ENCODE measurements at regions not wholly inside any gene's neighbourhood (a gene's known extent, or its start where the extent isn't known, plus 50 kb on each side); places are given as distances from the start of the nearest gene placed in this dataset.
"Not testable (repeated sequence)": the region's sequence is repeated elsewhere in the genome, so short reads cannot be mapped to it uniquely, and the experiment has no call there.

DNA sequence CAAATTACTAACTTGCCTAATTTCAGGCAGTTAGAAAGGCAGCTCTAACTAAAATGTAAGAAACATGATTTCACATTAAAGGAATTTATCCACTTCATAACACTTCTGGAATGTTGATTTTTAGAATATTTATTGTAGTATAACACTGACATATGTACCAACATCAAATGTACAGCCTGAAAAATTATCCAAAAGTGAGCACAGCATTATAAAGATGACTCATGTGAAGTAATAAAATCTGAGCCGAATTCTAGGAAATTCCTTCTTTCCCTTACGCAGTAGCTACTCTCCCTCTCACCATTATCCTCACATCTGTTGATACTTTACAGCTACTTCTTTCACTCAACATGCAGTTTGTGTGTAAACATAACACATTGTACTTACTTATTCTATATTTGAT is 610.6 kb downstream of the ZWINT start:
- POLR2A ChIA-PET, result no interaction called here
- CTCF ChIA-PET, result no interaction called here
- TF ChIP-seq BHLHE40 (IDR thresholded peaks at IDR 0.05; ENCODE audit: borderline replicate concordance) (no peak), FOXK2 (IDR thresholded peaks at IDR 0.05) (no peak), SP1 (IDR thresholded peaks at IDR 0.05) (no peak), L3MBTL2 (conservative IDR thresholded peaks at IDR 0.05) (no peak), HDGF (IDR thresholded peaks at IDR 0.05; ENCODE audit: borderline replicate concordance) (no peak)
- DNase-seq (ENCODE audit: extremely low spot score), result no peak

DNA sequence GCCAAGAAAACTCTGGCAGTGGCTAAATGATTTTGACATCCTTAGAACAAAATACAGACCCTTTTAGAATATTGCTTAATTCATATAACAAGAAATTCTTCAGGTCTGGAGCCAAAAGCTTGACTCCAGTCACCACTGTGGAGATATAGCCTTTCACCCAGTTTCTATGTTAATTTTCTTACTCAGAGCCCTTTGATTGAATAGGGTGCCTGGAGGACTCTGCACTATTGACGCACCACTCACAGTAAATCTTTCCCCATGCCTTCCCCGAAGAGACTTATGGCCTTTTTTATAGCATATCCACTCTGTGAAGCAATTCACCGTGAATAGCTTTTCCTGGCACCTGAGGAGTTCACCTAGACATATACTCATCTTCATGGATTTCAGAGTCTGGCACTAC is 613.8 kb downstream of the ZWINT start:
- POLR2A ChIA-PET, result no interaction called here
- CTCF ChIA-PET, result no interaction called here
- DNase-seq (ENCODE audit: extremely low spot score), result no peak

GRCh38 chr10:55746002-55746401 is 615.1 kb downstream of the ZWINT start:
- CTCF ChIA-PET, result no interaction called here
- no peak for DNase-seq (ENCODE audit: extremely low spot score)
- POLR2A ChIA-PET, result no interaction called here
- TF ChIP-seq ARNT (IDR thresholded peaks at IDR 0.05) (no peak), ELF4 (IDR thresholded peaks at IDR 0.05) (no peak), HDGF (IDR thresholded peaks at IDR 0.05; ENCODE audit: borderline replicate concordance) (no peak), L3MBTL2 (conservative IDR thresholded peaks at IDR 0.05) (no peak), LEF1 (IDR thresholded peaks at IDR 0.05; ENCODE audit: borderline replicate concordance) (no peak), CTBP1 (IDR thresholded peaks at IDR 0.05; ENCODE audit: borderline replicate concordance) (no peak), FOXA1 (IDR thresholded peaks at IDR 0.05) (no peak), TARDBP (IDR thresholded peaks at IDR 0.05) (no peak), FOXM1 (IDR thresholded peaks at IDR 0.05; ENCODE audit: borderline replicate concordance) (no peak), SUZ12 (IDR thresholded peaks at IDR 0.05) (no peak), SP1 (IDR thresholded peaks at IDR 0.05) (no peak), FOXK2 (IDR thresholded peaks at IDR 0.05) (no peak), BHLHE40 (IDR thresholded peaks at IDR 0.05; ENCODE audit: borderline replicate concordance) (no peak), NFRKB (IDR thresholded peaks at IDR 0.05) (no peak), ZNF384 (IDR thresholded peaks at IDR 0.05) (no peak), PKNOX1 (IDR thresholded peaks at IDR 0.05) (no peak)

More for the DNA sequence above, 613.8 kb downstream of the ZWINT start:
- 0 out of 2 replicates have a peak, but pooled peaks have one; percentile 25 for TF ChIP-seq PKNOX1 (IDR thresholded peaks at IDR 0.05)
- TF ChIP-seq ARNT (IDR thresholded peaks at IDR 0.05), result no peak

GRCh38 chr10:55742487-55742886 is 618.6 kb downstream of the ZWINT start:
- ChIA-PET CTCF (no interaction called here), POLR2A (no interaction called here)
- TF ChIP-seq SP1 (IDR thresholded peaks at IDR 0.05) (no peak), BHLHE40 (IDR thresholded peaks at IDR 0.05; ENCODE audit: borderline replicate concordance) (no peak), PKNOX1 (IDR thresholded peaks at IDR 0.05) (no peak), SUZ12 (IDR thresholded peaks at IDR 0.05) (no peak), FOXK2 (IDR thresholded peaks at IDR 0.05) (no peak), ARNT (IDR thresholded peaks at IDR 0.05) (no peak), FOXA1 (IDR thresholded peaks at IDR 0.05) (no peak), CTBP1 (IDR thresholded peaks at IDR 0.05; ENCODE audit: borderline replicate concordance) (no peak), FOXM1 (IDR thresholded peaks at IDR 0.05; ENCODE audit: borderline replicate concordance) (no peak), LEF1 (IDR thresholded peaks at IDR 0.05; ENCODE audit: borderline replicate concordance) (no peak), TARDBP (IDR thresholded peaks at IDR 0.05) (no peak), L3MBTL2 (conservative IDR thresholded peaks at IDR 0.05) (no peak)
- DNase-seq (ENCODE audit: extremely low spot score), result no peak

- peak; percentile 5 for DNase-seq (ENCODE audit: extremely low spot score)
- POLR2A ChIA-PET, CTCF ChIA-PET: not testable (repeated sequence)
These were observed 620.3 kb downstream of the ZWINT start for GRCh38 chr10:55740767-55741166.

DNA sequence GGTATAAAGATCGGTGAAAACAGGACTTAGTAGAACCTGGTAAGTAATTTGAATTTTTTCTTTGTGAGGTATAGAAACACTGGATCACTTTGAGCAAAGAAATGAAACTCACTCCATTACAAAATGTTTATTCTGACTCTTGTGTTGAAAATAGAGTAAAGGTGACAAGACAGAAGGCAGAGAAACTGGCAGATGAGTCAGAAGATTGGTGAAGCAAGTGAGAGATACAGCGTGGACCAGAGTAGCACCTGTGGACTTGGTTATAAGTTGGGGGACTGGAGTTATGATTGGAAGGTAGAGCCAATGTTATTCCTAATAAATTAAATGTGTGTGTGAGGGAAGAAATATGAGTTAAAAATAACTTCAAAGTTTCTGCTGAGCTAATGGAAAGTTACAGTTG is 620.9 kb downstream of the ZWINT start:
- CTCF ChIA-PET, result no interaction called here

More for the DNA sequence above, 620.9 kb downstream of the ZWINT start:
- no peak for DNase-seq (ENCODE audit: extremely low spot score)
- POLR2A ChIA-PET, result no interaction called here
- TF ChIP-seq NFRKB (IDR thresholded peaks at IDR 0.05) (no peak), FOXA1 (IDR thresholded peaks at IDR 0.05) (no peak), ZNF384 (IDR thresholded peaks at IDR 0.05) (no peak), FOXK2 (IDR thresholded peaks at IDR 0.05) (no peak), CTBP1 (IDR thresholded peaks at IDR 0.05; ENCODE audit: borderline replicate concordance) (no peak), BHLHE40 (IDR thresholded peaks at IDR 0.05; ENCODE audit: borderline replicate concordance) (no peak), ELF4 (IDR thresholded peaks at IDR 0.05) (no peak), PKNOX1 (IDR thresholded peaks at IDR 0.05) (no peak), LEF1 (IDR thresholded peaks at IDR 0.05; ENCODE audit: borderline replicate concordance) (no peak), SP1 (IDR thresholded peaks at IDR 0.05) (no peak), SUZ12 (IDR thresholded peaks at IDR 0.05) (no peak), TARDBP (IDR thresholded peaks at IDR 0.05) (no peak)
